Panc1 (cell line): ENCODE measurements at regions not wholly inside any gene's neighbourhood (a gene's known extent, or its start where the extent isn't known, plus 50 kb on each side); places are given as distances from the start of the nearest gene placed in this dataset.

Experiments
- POLR2AphosphoS5 ChIP-seq: IDR thresholded peaks from 2 replicates; pipeline ENCODE4 v1.6.1; 2012; ENCODE audit warnings: mild to moderate bottlenecking, low read depth, low read length, moderate library complexity
- SIN3A ChIP-seq: IDR thresholded peaks from 2 replicates; pipeline ENCODE4 v1.6.1; 2012; ENCODE audit warnings: low read depth, mild to moderate bottlenecking, low read length, moderate library complexity, borderline replicate concordance; ENCODE audit not compliant: insufficient read depth
- TF ChIP-seq, protein P1 (sequence below): fragments of 450-650 bp; IDR thresholded peaks from 2 replicates; pipeline ENCODE4 v1.5.1; 2017; ENCODE audit warnings: mild to moderate bottlenecking
- TF ChIP-seq, protein P2 (sequence below), 2 experiments: IDR thresholded peaks; 2 replicates each; pipeline ENCODE4 v1.6.1; 2011 to 2012; ENCODE audit warnings: low read depth in 2 of 2, control low read depth in 1 of 2, low read length in 1 of 2, mild to moderate bottlenecking in 1 of 2, moderate library complexity in 1 of 2; ENCODE audit not compliant: insufficient read depth in 1 of 2

DNA sequence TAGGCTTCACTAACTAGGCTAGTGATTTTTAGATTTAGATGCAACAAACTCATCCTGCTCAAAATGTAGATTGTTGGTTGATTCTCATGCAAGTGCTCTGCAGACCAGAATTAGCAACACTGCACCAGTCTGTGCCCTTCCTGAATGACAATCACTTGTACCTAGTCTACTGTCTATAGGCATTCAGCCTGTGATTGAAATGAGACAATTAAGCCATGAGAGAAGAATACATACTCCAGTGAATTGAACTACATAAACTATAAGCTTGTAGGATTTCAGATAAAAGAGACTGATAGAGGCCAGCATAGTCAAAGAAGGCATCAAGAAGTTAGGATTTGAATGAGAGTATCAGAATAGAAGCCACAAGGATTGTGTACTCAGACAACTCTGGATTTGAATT is 138.3 kb upstream of the NRXN1 start:
- TF ChIP-seq, protein P1, sequence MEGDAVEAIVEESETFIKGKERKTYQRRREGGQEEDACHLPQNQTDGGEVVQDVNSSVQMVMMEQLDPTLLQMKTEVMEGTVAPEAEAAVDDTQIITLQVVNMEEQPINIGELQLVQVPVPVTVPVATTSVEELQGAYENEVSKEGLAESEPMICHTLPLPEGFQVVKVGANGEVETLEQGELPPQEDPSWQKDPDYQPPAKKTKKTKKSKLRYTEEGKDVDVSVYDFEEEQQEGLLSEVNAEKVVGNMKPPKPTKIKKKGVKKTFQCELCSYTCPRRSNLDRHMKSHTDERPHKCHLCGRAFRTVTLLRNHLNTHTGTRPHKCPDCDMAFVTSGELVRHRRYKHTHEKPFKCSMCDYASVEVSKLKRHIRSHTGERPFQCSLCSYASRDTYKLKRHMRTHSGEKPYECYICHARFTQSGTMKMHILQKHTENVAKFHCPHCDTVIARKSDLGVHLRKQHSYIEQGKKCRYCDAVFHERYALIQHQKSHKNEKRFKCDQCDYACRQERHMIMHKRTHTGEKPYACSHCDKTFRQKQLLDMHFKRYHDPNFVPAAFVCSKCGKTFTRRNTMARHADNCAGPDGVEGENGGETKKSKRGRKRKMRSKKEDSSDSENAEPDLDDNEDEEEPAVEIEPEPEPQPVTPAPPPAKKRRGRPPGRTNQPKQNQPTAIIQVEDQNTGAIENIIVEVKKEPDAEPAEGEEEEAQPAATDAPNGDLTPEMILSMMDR = no peak
- TF ChIP-seq POLR2AphosphoS5 = no peak
- TF ChIP-seq SIN3A = no peak
- TF ChIP-seq, protein P2, sequence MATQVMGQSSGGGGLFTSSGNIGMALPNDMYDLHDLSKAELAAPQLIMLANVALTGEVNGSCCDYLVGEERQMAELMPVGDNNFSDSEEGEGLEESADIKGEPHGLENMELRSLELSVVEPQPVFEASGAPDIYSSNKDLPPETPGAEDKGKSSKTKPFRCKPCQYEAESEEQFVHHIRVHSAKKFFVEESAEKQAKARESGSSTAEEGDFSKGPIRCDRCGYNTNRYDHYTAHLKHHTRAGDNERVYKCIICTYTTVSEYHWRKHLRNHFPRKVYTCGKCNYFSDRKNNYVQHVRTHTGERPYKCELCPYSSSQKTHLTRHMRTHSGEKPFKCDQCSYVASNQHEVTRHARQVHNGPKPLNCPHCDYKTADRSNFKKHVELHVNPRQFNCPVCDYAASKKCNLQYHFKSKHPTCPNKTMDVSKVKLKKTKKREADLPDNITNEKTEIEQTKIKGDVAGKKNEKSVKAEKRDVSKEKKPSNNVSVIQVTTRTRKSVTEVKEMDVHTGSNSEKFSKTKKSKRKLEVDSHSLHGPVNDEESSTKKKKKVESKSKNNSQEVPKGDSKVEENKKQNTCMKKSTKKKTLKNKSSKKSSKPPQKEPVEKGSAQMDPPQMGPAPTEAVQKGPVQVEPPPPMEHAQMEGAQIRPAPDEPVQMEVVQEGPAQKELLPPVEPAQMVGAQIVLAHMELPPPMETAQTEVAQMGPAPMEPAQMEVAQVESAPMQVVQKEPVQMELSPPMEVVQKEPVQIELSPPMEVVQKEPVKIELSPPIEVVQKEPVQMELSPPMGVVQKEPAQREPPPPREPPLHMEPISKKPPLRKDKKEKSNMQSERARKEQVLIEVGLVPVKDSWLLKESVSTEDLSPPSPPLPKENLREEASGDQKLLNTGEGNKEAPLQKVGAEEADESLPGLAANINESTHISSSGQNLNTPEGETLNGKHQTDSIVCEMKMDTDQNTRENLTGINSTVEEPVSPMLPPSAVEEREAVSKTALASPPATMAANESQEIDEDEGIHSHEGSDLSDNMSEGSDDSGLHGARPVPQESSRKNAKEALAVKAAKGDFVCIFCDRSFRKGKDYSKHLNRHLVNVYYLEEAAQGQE (IDR thresholded peaks at IDR 0.05; ENCODE audit: insufficient read depth in 1 of 2, low read depth in 2 of 2, low read length in 1 of 2) = no peak
